Left ventricle myocardium inferior (tissue), 1 donor: ENCODE measurements at regions not wholly inside any gene's neighbourhood (a gene's known extent, or its start where the extent isn't known, plus 50 kb on each side); places are given as distances from the start of the nearest gene placed in this dataset.

Experiments used
- DNase-seq: peaks from one replicate; pipeline ENCODE4 v3.0.0-alpha.2; 2020
- H3K27ac ChIP-seq: fragments of 200-600 bp; replicated peaks from 2 replicates; pipeline ENCODE4 v1.8.0; 2021
- H3K27me3 ChIP-seq: fragments of 200-600 bp; 2 replicates; pipeline ENCODE4 v1.8.0; 2021; ENCODE audit warnings: low read depth
- H3K36me3 ChIP-seq: fragments of 200-600 bp; 2 replicates; pipeline ENCODE4 v1.8.0; 2021
- H3K4me1 ChIP-seq: fragments of 200-600 bp; 2 replicates; pipeline ENCODE4 v1.8.0; 2021
- H3K4me3 ChIP-seq: fragments of 200-600 bp; 2 replicates; pipeline ENCODE4 v1.8.0; 2021; ENCODE audit warnings: mild to moderate bottlenecking, moderate library complexity
- H3K9me3 ChIP-seq: fragments of 200-600 bp; replicated peaks from 2 replicates; pipeline ENCODE4 v1.8.0; 2021
- CTCF ChIP-seq: fragments of 200-600 bp; IDR thresholded peaks from 2 replicates; pipeline ENCODE4 v1.8.0; 2021; ENCODE audit warnings: antibody characterized with exemption, mild to moderate bottlenecking, borderline replicate concordance
- intact Hi-C: fragments of 100-400 bp; cut with micrococcal nuclease; formaldehyde crosslinking; loops from one replicate; pipeline ENCODE4 v1.11.0; 2022
- donor health status: DM: no; HTN: yes; CAD: no; lungs with severe emphysema.

- Histone ChIP-seq H3K4me3 (no peak overlapping the region), H3K27me3 (peaks cover 90% of the 10 kb centered on the region), H3K27ac (no peak overlapping the region), H3K36me3 (no peaks in the 10 kb centered on the region), H3K4me1 (no peaks in the 10 kb centered on the region), H3K9me3 (no peaks in the 10 kb centered on the region)
- TF ChIP-seq CTCF, result no peak
- intact Hi-C loops, result no loop called here
- no peak for DNase-seq
Measured at GRCh38 chr9:135339378-135339973, 140.1 kb upstream of the PPP1R26 start.

GRCh38 chr9:135340143-135340655 lies 139.4 kb upstream of the PPP1R26 start:
- H3K4me1 ChIP-seq, result no peaks in the 10 kb centered on the region
- DNase-seq, result no peak
- intact Hi-C loops, result loop anchor here (10.0 kb wide), 1 partner anchor 245 kb away; no protein-coding TSS in a partner anchor
- H3K27me3 ChIP-seq, result peaks cover 90% of the 10 kb centered on the region
- H3K36me3 ChIP-seq, result no peaks in the 10 kb centered on the region
- H3K27ac ChIP-seq, result no peak overlapping the region
- no peak for TF ChIP-seq CTCF
- H3K9me3 ChIP-seq, result no peaks in the 10 kb centered on the region
- H3K4me3 ChIP-seq, result no peak overlapping the region

GRCh38 chr9:135340726-135341475 lies 138.7 kb upstream of the PPP1R26 start:
- Histone ChIP-seq H3K36me3 (no peaks in the 10 kb centered on the region), H3K4me3 (no peak overlapping the region), H3K9me3 (no peaks in the 10 kb centered on the region), H3K27me3 (peaks cover 90% of the 10 kb centered on the region), H3K27ac (no peak overlapping the region), H3K4me1 (no peaks in the 10 kb centered on the region)
- TF ChIP-seq CTCF, result no peak
- no peak for DNase-seq
- intact Hi-C loops, result loop anchor here (10.0 kb wide), 1 partner anchor 246 kb away; no protein-coding TSS in a partner anchor

- no peaks in the 10 kb centered on the region for H3K4me1 ChIP-seq
- no peak for DNase-seq
- no peak overlapping the region for H3K27ac ChIP-seq
- no peak overlapping the region for H3K4me3 ChIP-seq
- no peaks in the 10 kb centered on the region for H3K9me3 ChIP-seq
- peaks cover 97% of the 10 kb centered on the region for H3K27me3 ChIP-seq
- no peaks in the 10 kb centered on the region for H3K36me3 ChIP-seq
- intact Hi-C loops, result loop anchor here (10.0 kb wide), 1 partner anchor 247 kb away; no protein-coding TSS in a partner anchor
- no peak for TF ChIP-seq CTCF
Measured at GRCh38 chr9:135341612-135342169, 137.9 kb upstream of the PPP1R26 start.

GRCh38 chr9:135342206-135343130 lies 137.1 kb upstream of the PPP1R26 start:
- peaks cover 100% of the 10 kb centered on the region for H3K27me3 ChIP-seq

More at GRCh38 chr9:135342206-135343130, 137.1 kb upstream of the PPP1R26 start:
- Histone ChIP-seq H3K4me1 (no peaks in the 10 kb centered on the region), H3K27ac (no peak overlapping the region), H3K36me3 (no peaks in the 10 kb centered on the region), H3K9me3 (no peaks in the 10 kb centered on the region), H3K4me3 (no peak overlapping the region)
- TF ChIP-seq CTCF, result no peak
- no peak for DNase-seq
- intact Hi-C loops, result loop anchor here (10.0 kb wide), 1 partner anchor 248 kb away; no protein-coding TSS in a partner anchor
